KMS-11 (cell line): ENCODE measurements at regions not wholly inside any gene's neighbourhood (a gene's known extent, or its start where the extent isn't known, plus 50 kb on each side); places are given as distances from the start of the nearest gene placed in this dataset.

Experiments used
- H2AFZ ChIP-seq: fragments of 200-600 bp; sonication (generic); 2 replicates; pipeline ENCODE4 v1.6.1; 2016; ENCODE audit warnings: antibody characterized with exemption, mixed run types, low read depth
- H3K27ac ChIP-seq: fragments of 200-600 bp; sonication (generic); 2 replicates; pipeline ENCODE4 v1.6.1; 2016; ENCODE audit warnings: mild to moderate bottlenecking, mixed run types
- H3K27me3 ChIP-seq: fragments of 200-600 bp; sonication (generic); 2 replicates; pipeline ENCODE4 v1.6.1; 2017; ENCODE audit warnings: mild to moderate bottlenecking, low read depth, mixed run types, moderate library complexity; ENCODE audit not compliant: insufficient read depth
- H3K36me3 ChIP-seq: fragments of 200-600 bp; sonication (generic); 2 replicates; pipeline ENCODE4 v1.6.1; 2017; ENCODE audit warnings: mild to moderate bottlenecking, mixed run types; ENCODE audit not compliant: insufficient read depth
- H3K4me1 ChIP-seq: fragments of 200-600 bp; sonication (generic); 2 replicates; pipeline ENCODE4 v1.6.1; 2016; ENCODE audit warnings: mild to moderate bottlenecking, low read depth, mixed run types; ENCODE audit not compliant: poor library complexity, severe bottlenecking
- H3K4me2 ChIP-seq: fragments of 200-600 bp; sonication (generic); 2 replicates; pipeline ENCODE4 v1.7.0; 2016; ENCODE audit warnings: mild to moderate bottlenecking, mixed run types
- H3K4me3 ChIP-seq: fragments of 200-600 bp; sonication (generic); IDR thresholded peaks from 2 replicates; pipeline ENCODE4 v1.6.1; 2017; ENCODE audit warnings: low read depth, low read length, mixed read lengths; ENCODE audit not compliant: insufficient read depth
- H3K79me2 ChIP-seq: fragments of 200-600 bp; sonication (generic); 2 replicates; pipeline ENCODE4 v1.6.1; 2016; ENCODE audit warnings: low read depth, mixed run types; ENCODE audit not compliant: insufficient read depth
- H3K9ac ChIP-seq: fragments of 200-600 bp; sonication (generic); 2 replicates; pipeline ENCODE4 v1.6.1; 2016; ENCODE audit warnings: mild to moderate bottlenecking, mixed run types
- H4K20me1 ChIP-seq: fragments of 200-600 bp; sonication (generic); 2 replicates; pipeline ENCODE4 v1.6.1; 2016; ENCODE audit warnings: mild to moderate bottlenecking, mixed run types; ENCODE audit not compliant: insufficient read depth
- TF ChIP-seq, protein P1 (sequence below): fragments of 200-600 bp; sonication (generic); conservative IDR thresholded peaks from 2 replicates; pipeline ENCODE4 v1.6.1; 2017; ENCODE audit warnings: low read depth, mild to moderate bottlenecking, antibody characterized with exemption, low read length, moderate library complexity, mixed read lengths

DNA sequence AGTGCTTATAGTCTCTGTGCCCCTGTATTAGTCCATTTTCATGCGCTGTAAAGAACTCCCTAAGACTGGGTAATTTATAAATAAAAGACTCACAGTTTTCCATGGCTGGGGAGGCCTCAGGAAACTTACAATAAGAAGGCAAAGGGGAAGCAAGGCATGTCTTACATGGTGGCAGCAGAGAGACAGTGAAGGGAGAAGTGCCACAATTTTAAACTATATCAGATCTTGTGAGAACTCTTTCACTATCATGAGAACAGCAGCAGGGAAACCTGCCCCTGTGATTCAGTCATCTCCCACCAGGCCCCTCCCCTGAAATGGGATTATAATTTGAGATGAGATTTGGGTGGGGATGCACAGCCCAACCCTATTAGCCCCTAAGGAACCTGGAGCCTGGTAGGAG, 243.2 kb downstream of the EDEM1 start:
- Histone ChIP-seq H3K36me3 (no peaks in the 10 kb centered on the region), H3K4me2 (no peak overlapping the region), H3K9ac (no peak overlapping the region), H3K27ac (no peak overlapping the region), H3K79me2 (no peaks in the 10 kb centered on the region), H2AFZ (no peak overlapping the region), H3K4me1 (no peaks in the 10 kb centered on the region), H3K27me3 (no peaks in the 10 kb centered on the region), H3K4me3 (no peak overlapping the region), H4K20me1 (no peaks in the 10 kb centered on the region)
- TF ChIP-seq, protein P1, sequence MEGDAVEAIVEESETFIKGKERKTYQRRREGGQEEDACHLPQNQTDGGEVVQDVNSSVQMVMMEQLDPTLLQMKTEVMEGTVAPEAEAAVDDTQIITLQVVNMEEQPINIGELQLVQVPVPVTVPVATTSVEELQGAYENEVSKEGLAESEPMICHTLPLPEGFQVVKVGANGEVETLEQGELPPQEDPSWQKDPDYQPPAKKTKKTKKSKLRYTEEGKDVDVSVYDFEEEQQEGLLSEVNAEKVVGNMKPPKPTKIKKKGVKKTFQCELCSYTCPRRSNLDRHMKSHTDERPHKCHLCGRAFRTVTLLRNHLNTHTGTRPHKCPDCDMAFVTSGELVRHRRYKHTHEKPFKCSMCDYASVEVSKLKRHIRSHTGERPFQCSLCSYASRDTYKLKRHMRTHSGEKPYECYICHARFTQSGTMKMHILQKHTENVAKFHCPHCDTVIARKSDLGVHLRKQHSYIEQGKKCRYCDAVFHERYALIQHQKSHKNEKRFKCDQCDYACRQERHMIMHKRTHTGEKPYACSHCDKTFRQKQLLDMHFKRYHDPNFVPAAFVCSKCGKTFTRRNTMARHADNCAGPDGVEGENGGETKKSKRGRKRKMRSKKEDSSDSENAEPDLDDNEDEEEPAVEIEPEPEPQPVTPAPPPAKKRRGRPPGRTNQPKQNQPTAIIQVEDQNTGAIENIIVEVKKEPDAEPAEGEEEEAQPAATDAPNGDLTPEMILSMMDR, result no peak

DNA sequence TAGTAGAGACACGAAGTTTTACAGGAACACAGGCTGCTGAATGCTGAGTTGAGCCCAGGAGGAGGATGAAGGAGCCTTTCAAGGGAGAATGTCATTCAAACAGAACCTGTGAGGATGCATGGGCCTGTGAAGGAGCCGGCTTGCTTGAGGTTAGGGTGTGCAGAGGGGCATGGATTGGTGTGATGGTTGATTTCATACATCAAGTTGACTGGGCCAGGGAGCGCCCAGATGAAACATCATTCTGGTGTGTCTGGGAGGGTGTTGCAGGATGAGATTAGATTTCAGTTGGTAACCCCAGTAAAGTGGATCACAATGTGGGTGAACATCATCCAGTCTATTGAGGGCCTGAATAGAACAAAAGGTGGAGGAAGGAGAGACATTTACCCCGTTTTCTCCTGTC, 243.6 kb downstream of the EDEM1 start:
- no peaks in the 10 kb centered on the region for H3K4me1 ChIP-seq
- no peak overlapping the region for H3K27ac ChIP-seq
- no peak overlapping the region for H2AFZ ChIP-seq
- H3K79me2 ChIP-seq, result no peaks in the 10 kb centered on the region
- no peaks in the 10 kb centered on the region for H3K36me3 ChIP-seq
- no peak overlapping the region for H3K4me3 ChIP-seq
- H4K20me1 ChIP-seq, result no peaks in the 10 kb centered on the region
- H3K27me3 ChIP-seq, result no peaks in the 10 kb centered on the region
- TF ChIP-seq, protein P1, result no peak
- H3K4me2 ChIP-seq, result no peak overlapping the region
- H3K9ac ChIP-seq, result no peak overlapping the region

DNA sequence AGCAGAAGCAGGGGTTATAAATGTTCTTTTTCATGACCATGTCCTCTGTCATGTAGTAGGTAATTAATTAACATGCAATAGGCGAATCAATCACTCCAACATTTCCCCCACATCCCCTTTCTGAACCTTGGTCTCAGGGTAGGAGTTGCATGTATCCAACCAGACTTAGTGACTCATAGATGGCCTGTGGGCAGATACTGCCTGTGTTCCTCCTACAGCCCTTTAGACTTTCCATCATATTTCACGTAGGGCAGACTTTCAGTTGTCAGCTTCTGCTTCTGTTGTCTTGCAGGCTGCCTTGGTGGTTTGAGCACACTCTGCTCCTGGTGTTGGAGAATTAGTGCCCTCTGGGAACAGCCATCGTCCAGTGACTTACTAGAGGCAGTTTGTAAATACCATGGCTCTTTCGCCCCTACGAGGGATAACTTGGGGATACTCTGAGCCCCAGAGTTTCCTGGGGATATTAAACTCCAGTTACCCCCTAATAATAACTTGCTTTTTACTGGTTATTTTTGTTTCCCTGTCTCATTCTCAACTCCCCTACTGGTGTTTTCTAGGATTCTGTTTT, 244.4 kb downstream of the EDEM1 start:
- no peak overlapping the region for H3K4me2 ChIP-seq
- no peak overlapping the region for H3K9ac ChIP-seq
- H3K27me3 ChIP-seq, result no peaks in the 10 kb centered on the region
- H4K20me1 ChIP-seq, result no peaks in the 10 kb centered on the region
- no peak overlapping the region for H3K27ac ChIP-seq
- no peak overlapping the region for H3K4me3 ChIP-seq
- no peaks in the 10 kb centered on the region for H3K79me2 ChIP-seq
- H2AFZ ChIP-seq, result no peak overlapping the region
- no peaks in the 10 kb centered on the region for H3K4me1 ChIP-seq
- H3K36me3 ChIP-seq, result no peaks in the 10 kb centered on the region
- TF ChIP-seq, protein P1, result no peak

DNA sequence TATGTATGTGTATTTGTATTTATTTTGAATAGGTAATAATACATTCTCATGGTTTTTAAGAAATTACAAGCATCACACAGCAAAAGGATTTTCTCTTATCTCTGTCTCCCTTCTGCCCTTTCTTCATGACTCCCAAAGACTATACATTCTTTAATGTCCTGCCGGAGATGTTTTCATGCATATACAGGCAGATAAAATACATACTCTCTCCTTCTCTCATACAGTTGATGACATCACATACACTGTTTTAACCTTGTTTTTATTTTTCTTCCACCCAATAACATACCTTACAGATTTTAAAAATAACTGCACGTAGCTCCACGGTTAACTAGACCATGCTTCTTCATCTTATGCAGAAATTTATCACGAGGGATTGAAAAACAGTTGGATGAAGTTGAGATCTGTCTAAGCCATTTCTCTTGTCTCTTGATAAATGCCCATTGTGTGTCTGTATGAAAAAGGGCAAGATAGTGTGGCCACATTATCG, 249.8 kb downstream of the EDEM1 start:
- no peak overlapping the region for H3K9ac ChIP-seq
- H2AFZ ChIP-seq, result no peak overlapping the region
- H4K20me1 ChIP-seq, result no peaks in the 10 kb centered on the region
- H3K79me2 ChIP-seq, result no peaks in the 10 kb centered on the region
- no peaks in the 10 kb centered on the region for H3K27me3 ChIP-seq
- no peaks in the 10 kb centered on the region for H3K4me1 ChIP-seq
- TF ChIP-seq, protein P1, result no peak
- no peak overlapping the region for H3K27ac ChIP-seq
- no peak overlapping the region for H3K4me3 ChIP-seq
- no peaks in the 10 kb centered on the region for H3K36me3 ChIP-seq
- H3K4me2 ChIP-seq, result no peak overlapping the region
